SJCRH30 (cell line): ENCODE measurements at regions not wholly inside any gene's neighbourhood (a gene's known extent, or its start where the extent isn't known, plus 50 kb on each side); places are given as distances from the start of the nearest gene placed in this dataset.

ENCODE experiments used
- DNase-seq, 2 experiments: peaks; one replicate each; pipeline ENCODE4 v3.0.0-alpha.2; 2015 to 2020
- H3K27ac ChIP-seq: fragments of 250-450 bp; sonication (Bioruptor Pico); 2 replicates; pipeline ENCODE4 v1.5.1; 2020; ENCODE audit warnings: mild to moderate bottlenecking, moderate library complexity
- H3K27me3 ChIP-seq: fragments of 250-450 bp; sonication (Bioruptor Pico); 2 replicates; pipeline ENCODE4 v1.5.1; 2020; ENCODE audit warnings: mild to moderate bottlenecking, moderate library complexity
- H3K36me3 ChIP-seq: fragments of 250-450 bp; sonication (Bioruptor Pico); 2 replicates; pipeline ENCODE4 v1.5.1; 2020; ENCODE audit warnings: mild to moderate bottlenecking, moderate library complexity
- H3K4me1 ChIP-seq: fragments of 250-450 bp; sonication (Bioruptor Pico); 2 replicates; pipeline ENCODE4 v1.5.1; 2020; ENCODE audit warnings: mild to moderate bottlenecking, moderate library complexity
- H3K4me3 ChIP-seq: fragments of 250-450 bp; sonication (Bioruptor Pico); 2 replicates; pipeline ENCODE4 v1.5.1; 2020; ENCODE audit warnings: mild to moderate bottlenecking, moderate library complexity
- H3K9me3 ChIP-seq: fragments of 250-450 bp; sonication (Bioruptor Pico); replicated peaks from 2 replicates; pipeline ENCODE4 v1.5.1; 2020; ENCODE audit warnings: mild to moderate bottlenecking, moderate library complexity

DNA sequence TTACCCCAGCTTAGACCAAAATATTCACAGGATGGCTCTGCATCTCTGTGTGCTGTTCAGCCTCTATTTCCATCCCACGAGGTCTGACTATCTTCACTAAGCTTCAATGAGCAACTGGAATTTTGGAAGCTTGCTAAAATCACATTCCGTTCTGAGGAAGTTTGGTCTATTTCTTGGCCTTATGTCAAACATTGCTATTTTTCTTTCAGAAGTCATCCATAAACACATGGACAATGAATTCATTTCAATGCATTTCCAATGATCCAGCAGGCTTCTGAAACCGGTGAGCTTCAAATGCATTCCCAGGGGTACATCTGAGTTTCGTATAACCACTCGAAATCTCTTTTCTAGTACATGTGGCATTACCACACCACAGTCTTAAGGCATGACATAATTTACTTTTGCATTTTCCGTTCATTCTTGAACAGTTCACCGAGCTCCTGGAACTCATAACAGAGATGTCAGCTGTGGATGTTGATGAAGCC is 294.1 kb upstream of the KAZN start:
- Histone ChIP-seq H3K27ac (no peak overlapping the region), H3K27me3 (no peaks in the 10 kb centered on the region), H3K9me3 (no peaks in the 10 kb centered on the region), H3K4me3 (no peak overlapping the region), H3K4me1 (no peaks in the 10 kb centered on the region), H3K36me3 (no peaks in the 10 kb centered on the region)
- no peak for DNase-seq

GRCh38 chr1:14308460-14308859 is 290.0 kb upstream of the KAZN start:
- Histone ChIP-seq H3K27me3 (no peaks in the 10 kb centered on the region), H3K4me1 (no peaks in the 10 kb centered on the region), H3K9me3 (no peaks in the 10 kb centered on the region), H3K27ac (no peak overlapping the region), H3K36me3 (no peaks in the 10 kb centered on the region), H3K4me3 (no peak overlapping the region)
- DNase-seq, result no peak

DNA sequence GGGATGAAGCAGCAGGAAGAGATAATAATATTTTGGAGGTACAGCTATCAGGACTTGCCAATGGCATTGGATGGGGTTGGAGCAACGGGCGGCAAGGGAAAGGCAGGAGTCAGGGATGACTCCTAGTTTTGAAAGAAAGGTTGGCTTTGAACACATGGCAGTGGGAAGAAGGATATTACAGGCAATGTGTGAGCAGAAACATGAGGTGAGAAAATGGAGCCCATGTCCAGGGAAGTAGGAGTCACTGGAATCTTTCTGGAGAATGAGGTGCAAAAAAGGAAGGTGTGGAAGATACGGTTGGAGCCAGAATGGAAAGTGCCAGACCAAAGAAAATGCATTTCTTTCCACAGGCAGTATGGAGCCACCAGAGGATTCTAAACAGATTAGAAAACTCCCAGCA is 288.5 kb upstream of the KAZN start:
- H3K27ac ChIP-seq, result no peak overlapping the region
- H3K36me3 ChIP-seq, result no peaks in the 10 kb centered on the region
- no peaks in the 10 kb centered on the region for H3K27me3 ChIP-seq
- no peak for DNase-seq
- H3K4me1 ChIP-seq, result no peaks in the 10 kb centered on the region
- H3K4me3 ChIP-seq, result no peak overlapping the region
- H3K9me3 ChIP-seq, result no peaks in the 10 kb centered on the region

DNA sequence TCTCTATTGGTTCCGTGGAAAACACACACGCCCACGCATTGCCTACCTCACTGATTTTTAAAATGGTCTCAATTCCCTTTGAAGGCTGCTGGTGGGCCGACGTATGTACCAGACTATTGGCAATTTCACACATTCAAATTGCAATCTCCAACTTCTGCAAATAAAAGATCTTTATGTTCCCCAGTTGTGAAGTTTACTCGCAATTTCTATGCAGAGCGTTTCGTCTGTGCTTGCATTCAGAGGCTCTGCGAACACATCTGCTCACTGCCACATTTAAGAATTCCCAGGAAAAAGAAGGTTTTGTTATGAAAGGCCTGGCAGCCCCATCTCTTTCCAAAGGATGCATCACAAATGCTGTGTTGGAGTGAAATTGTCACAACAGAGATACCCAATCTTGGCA is 288.0 kb upstream of the KAZN start:
- no peak overlapping the region for H3K27ac ChIP-seq
- H3K4me3 ChIP-seq, result no peak overlapping the region
- no peaks in the 10 kb centered on the region for H3K27me3 ChIP-seq
- H3K4me1 ChIP-seq, result no peaks in the 10 kb centered on the region
- no peaks in the 10 kb centered on the region for H3K36me3 ChIP-seq
- H3K9me3 ChIP-seq, result no peaks in the 10 kb centered on the region
- no peak for DNase-seq

DNA sequence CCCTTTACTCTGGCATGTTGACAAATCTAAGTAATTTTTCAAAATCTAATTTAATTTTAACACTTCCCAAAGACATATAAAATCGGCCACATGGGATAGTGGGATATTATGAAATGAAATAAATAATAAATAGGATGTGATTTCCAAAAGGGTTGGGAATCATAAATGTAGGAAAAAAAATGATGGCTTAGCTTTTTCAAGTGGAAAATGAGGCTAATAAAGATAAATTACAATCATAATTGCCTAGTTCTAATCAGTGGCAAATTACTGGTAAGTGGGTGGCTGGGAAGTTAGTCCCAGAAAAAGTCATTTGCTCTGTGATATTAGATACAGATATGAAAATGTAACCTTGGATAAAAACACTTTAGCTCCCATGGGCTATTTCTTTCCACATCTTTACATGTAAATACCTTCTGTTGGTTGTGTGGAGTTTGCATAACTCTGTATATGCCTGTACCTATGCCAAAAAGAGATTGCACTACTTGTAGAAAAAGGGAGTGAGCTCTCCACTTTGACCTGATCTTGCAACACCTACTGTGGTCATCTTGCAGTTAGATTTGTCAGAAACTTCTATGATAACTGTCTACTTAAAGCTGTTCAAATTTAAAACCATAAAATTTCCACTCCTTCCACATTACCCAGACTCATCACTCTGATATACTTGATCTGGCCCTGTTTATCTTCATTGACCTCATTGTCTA is 284.6 kb upstream of the KAZN start:
- H3K36me3 ChIP-seq, result no peaks in the 10 kb centered on the region
- H3K27me3 ChIP-seq, result no peaks in the 10 kb centered on the region
- H3K4me3 ChIP-seq, result no peak overlapping the region
- H3K9me3 ChIP-seq, result no peaks in the 10 kb centered on the region
- DNase-seq, result no peak
- H3K4me1 ChIP-seq, result no peaks in the 10 kb centered on the region
- H3K27ac ChIP-seq, result no peak overlapping the region

GRCh38 chr1:14318830-14319229 is 279.7 kb upstream of the KAZN start:
- no peaks in the 10 kb centered on the region for H3K27me3 ChIP-seq
- H3K4me1 ChIP-seq, result peaks cover 18% of the 10 kb centered on the region
- no peaks in the 10 kb centered on the region for H3K36me3 ChIP-seq
- H3K4me3 ChIP-seq, result no peak overlapping the region
- no peak overlapping the region for H3K27ac ChIP-seq
- DNase-seq, result no peak
- no peaks in the 10 kb centered on the region for H3K9me3 ChIP-seq

DNA sequence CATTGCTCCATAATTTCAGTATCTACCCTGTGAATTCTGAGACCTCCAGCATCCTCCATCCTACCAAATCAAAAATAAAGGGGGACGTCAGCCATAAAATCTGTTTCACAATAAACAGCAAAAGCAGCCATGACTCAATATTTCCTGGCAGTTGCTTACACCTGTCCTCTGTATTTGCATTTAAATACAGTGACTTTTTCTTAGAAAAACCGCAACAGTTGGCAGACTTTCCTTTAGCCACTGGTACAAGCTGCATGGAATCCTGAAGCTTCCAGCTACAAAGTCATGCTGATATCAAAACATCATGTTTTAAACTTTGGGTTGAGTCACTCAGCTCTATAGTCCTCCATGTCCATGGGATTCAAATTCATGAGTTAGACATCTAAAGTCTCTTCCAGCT is 278.0 kb upstream of the KAZN start:
- Histone ChIP-seq H3K4me1 (peaks cover 18% of the 10 kb centered on the region), H3K9me3 (no peaks in the 10 kb centered on the region), H3K36me3 (no peaks in the 10 kb centered on the region), H3K4me3 (no peak overlapping the region), H3K27me3 (no peaks in the 10 kb centered on the region), H3K27ac (0 out of 2 replicates have a peak overlapping the region, but pooled peaks have one; percentile 7)
- peak; percentile 41 to 70 for DNase-seq

- Histone ChIP-seq H3K4me3 (no peak overlapping the region), H3K9me3 (no peaks in the 10 kb centered on the region), H3K36me3 (no peaks in the 10 kb centered on the region), H3K4me1 (peaks cover 18% of the 10 kb centered on the region), H3K27me3 (no peaks in the 10 kb centered on the region), H3K27ac (0 out of 2 replicates have a peak overlapping the region, but pooled peaks have one; percentile 7)
- DNase-seq, result no peak
Measured at GRCh38 chr1:14320986-14321385, 277.5 kb upstream of the KAZN start.

- DNase-seq, result no peak
- no peak overlapping the region for H3K27ac ChIP-seq
Measured at GRCh38 chr1:14321422-14321821, 277.1 kb upstream of the KAZN start.

GRCh38 chr1:14323568-14324247 is 274.8 kb upstream of the KAZN start:
- Histone ChIP-seq H3K9me3 (no peaks in the 10 kb centered on the region), H3K27ac (no peak overlapping the region), H3K27me3 (no peaks in the 10 kb centered on the region; the same call in 1 of the 2 replicates), H3K4me3 (no peak overlapping the region), H3K36me3 (no peaks in the 10 kb centered on the region), H3K4me1 (peaks cover 18% of the 10 kb centered on the region)
- no peak for DNase-seq

More at GRCh38 chr1:14321422-14321821, 277.1 kb upstream of the KAZN start:
- Histone ChIP-seq H3K4me1 (peaks cover 18% of the 10 kb centered on the region), H3K4me3 (no peak overlapping the region), H3K36me3 (no peaks in the 10 kb centered on the region), H3K9me3 (no peaks in the 10 kb centered on the region), H3K27me3 (no peaks in the 10 kb centered on the region)

GRCh38 chr1:14324248-14324630 is 274.2 kb upstream of the KAZN start:
- Histone ChIP-seq H3K4me1 (peaks cover 18% of the 10 kb centered on the region), H3K36me3 (no peaks in the 10 kb centered on the region), H3K9me3 (no peaks in the 10 kb centered on the region), H3K4me3 (no peak overlapping the region), H3K27me3 (no peaks in the 10 kb centered on the region; the same call in 1 of the 2 replicates), H3K27ac (no peak overlapping the region)
- no peak for DNase-seq

- no peaks in the 10 kb centered on the region; the same call in 1 of the 2 replicates for H3K27me3 ChIP-seq
- DNase-seq, result no peak
- no peaks in the 10 kb centered on the region for H3K36me3 ChIP-seq
- no peaks in the 10 kb centered on the region for H3K9me3 ChIP-seq
- H3K27ac ChIP-seq, result no peak overlapping the region
- H3K4me3 ChIP-seq, result no peak overlapping the region
- no peaks in the 10 kb centered on the region for H3K4me1 ChIP-seq
Measured at GRCh38 chr1:14326857-14327256, 271.6 kb upstream of the KAZN start.

DNA sequence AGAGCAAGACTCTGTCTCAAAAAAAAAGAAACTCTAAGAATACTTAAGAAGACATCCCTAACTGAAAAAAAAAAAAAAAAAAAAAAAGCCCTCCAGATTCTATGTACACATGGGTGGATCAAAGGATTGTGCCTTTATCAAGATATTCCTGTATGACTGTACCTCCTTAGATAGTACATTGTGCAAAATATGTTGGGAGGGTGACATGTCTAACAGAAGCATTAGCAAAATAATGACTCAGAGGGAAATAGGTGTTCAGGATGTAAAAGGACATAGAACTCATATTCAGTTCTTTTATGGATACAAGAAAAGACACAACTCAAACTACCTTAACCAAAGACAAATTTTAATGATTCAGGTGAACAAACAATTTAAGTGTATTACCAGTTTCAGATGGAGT is 269.8 kb upstream of the KAZN start:
- no peaks in the 10 kb centered on the region; the same call in 1 of the 2 replicates for H3K27me3 ChIP-seq
- H3K27ac ChIP-seq, result no peak overlapping the region
- H3K4me1 ChIP-seq, result no peaks in the 10 kb centered on the region
- DNase-seq, result no peak
- H3K4me3 ChIP-seq, result no peak overlapping the region
- H3K9me3 ChIP-seq, result no peaks in the 10 kb centered on the region
- H3K36me3 ChIP-seq, result no peaks in the 10 kb centered on the region

DNA sequence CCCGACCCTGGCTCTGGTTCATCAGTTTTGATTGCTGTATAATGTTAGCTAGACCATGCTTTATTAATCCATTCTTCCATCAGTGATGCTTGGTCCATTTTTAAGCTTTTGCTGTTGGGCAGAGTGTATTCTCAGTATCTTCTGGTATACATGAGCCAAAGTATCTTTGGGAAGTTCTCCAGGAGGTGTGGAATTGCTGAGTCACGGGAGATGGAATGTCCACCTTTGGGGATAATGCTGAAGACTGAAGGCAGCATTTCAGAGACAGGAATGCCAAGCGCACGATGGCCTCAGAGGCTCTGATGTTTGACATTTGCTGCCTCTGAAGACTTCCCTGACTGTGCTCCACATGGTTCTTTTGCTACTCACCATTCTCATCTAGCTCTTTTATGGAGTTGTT is 266.3 kb upstream of the KAZN start:
- H3K27ac ChIP-seq, result no peak overlapping the region
- H3K27me3 ChIP-seq, result no peaks in the 10 kb centered on the region; the same call in 1 of the 2 replicates
- no peaks in the 10 kb centered on the region for H3K36me3 ChIP-seq
- no peak for DNase-seq
- no peak overlapping the region for H3K4me3 ChIP-seq
- H3K9me3 ChIP-seq, result no peaks in the 10 kb centered on the region
- no peaks in the 10 kb centered on the region for H3K4me1 ChIP-seq

- H3K27ac ChIP-seq, result no peak overlapping the region
- H3K27me3 ChIP-seq, result no peaks in the 10 kb centered on the region
- no peak overlapping the region for H3K4me3 ChIP-seq
- no peaks in the 10 kb centered on the region for H3K9me3 ChIP-seq
- H3K36me3 ChIP-seq, result no peaks in the 10 kb centered on the region
- no peaks in the 10 kb centered on the region for H3K4me1 ChIP-seq
- DNase-seq, result peak in 1 of 2 experiments; percentile 16
Measured at GRCh38 chr1:14334336-14335176, 263.9 kb upstream of the KAZN start.
